GM23338 (cell line): ENCODE measurements at regions not wholly inside any gene's neighbourhood (a gene's known extent, or its start where the extent isn't known, plus 50 kb on each side); places are given as distances from the start of the nearest gene placed in this dataset.

Experiments
- CTCF ChIP-seq, 2 experiments: fragments of 200-600 bp in 1 of 2; sonication (generic) in 1 of 2; conservative IDR thresholded peaks; 2 replicates each; pipeline versions ENCODE4 v1.5.1 to v1.6.1; 2016 to 2017; ENCODE audit warnings: antibody characterized with exemption in 2 of 2, low read depth in 2 of 2, mild to moderate bottlenecking in 2 of 2, moderate library complexity in 1 of 2
- EZH2 ChIP-seq: fragments of 200-600 bp; sonication (generic); IDR thresholded peaks from one replicate; pipeline ENCODE4 v1.8.0; 2017; ENCODE audit warnings: antibody characterized with exemption, mild to moderate bottlenecking, low read depth; ENCODE audit not compliant: unreplicated experiment
- POLR2AphosphoS5 ChIP-seq: IDR thresholded peaks from 2 replicates; pipeline ENCODE4 v1.6.1; 2016; ENCODE audit warnings: antibody characterized with exemption, low read depth
- REST ChIP-seq: IDR thresholded peaks from one replicate; pipeline ENCODE4 v1.6.1; 2018; ENCODE audit warnings: antibody characterized with exemption; ENCODE audit not compliant: unreplicated experiment

GRCh38 chr6:21444711-21445260 is 148.8 kb upstream of the SOX4 start:
- TF ChIP-seq CTCF (conservative IDR thresholded peaks at IDR 0.05; ENCODE audit: low read depth in 2 of 2) (no peak), EZH2 (no peak), POLR2AphosphoS5 (no peak), REST (no peak)
